Ovary (tissue), 7 donors: ENCODE measurements at regions not wholly inside any gene's neighbourhood (a gene's known extent, or its start where the extent isn't known, plus 50 kb on each side); places are given as distances from the start of the nearest gene placed in this dataset.

ENCODE experiments used
- DNase-seq, 5 donors: peaks; one replicate each; pipeline ENCODE4 v3.0.0-alpha.2; 2019 to 2020
- H3K27ac ChIP-seq, 2 donors: fragments of 200-600 bp; one replicate each; pipeline versions ENCODE4 v1.5.1 to v1.8.0; 2019 to 2022
- H3K27me3 ChIP-seq: fragments of 200-600 bp; one replicate; pipeline ENCODE4 v1.8.0; 2022
- H3K36me3 ChIP-seq: fragments of 200-600 bp; sonication (generic); one replicate; pipeline ENCODE4 v1.5.1; 2019
- H3K4me1 ChIP-seq: one replicate; pipeline ENCODE4 v1.8.1; 2013; ENCODE audit warnings: mild to moderate bottlenecking, moderate library complexity; ENCODE audit not compliant: insufficient read depth
- H3K4me3 ChIP-seq: fragments of 200-600 bp; sonication (generic); one replicate; pipeline ENCODE4 v1.5.1; 2017
- H3K9me3 ChIP-seq, 2 donors: fragments of 200-600 bp in 1 of 2; sonication (generic) in 1 of 2; one replicate each; pipeline versions ENCODE4 v1.5.1 to v1.8.1; 2013 to 2019; ENCODE audit warnings: mild to moderate bottlenecking in 1 of 2, moderate library complexity in 1 of 2
- CTCF ChIP-seq, 3 donors: fragments of 450-650 bp in 2 of 3; fragments of 200-600 bp in 1 of 3; IDR thresholded peaks; one replicate each; pipeline versions ENCODE4 v1.5.1 to v1.8.0; 2016 to 2022; ENCODE audit warnings: antibody characterized with exemption in 3 of 3, mild to moderate bottlenecking in 1 of 3
- EP300 ChIP-seq: sonication (generic); formaldehyde crosslinking; IDR thresholded peaks from one replicate; pipeline ENCODE4 v1.6.1; 2017; ENCODE audit warnings: antibody characterized with exemption
- POLR2A ChIP-seq: fragments of 450-650 bp; IDR thresholded peaks from one replicate; pipeline ENCODE4 v1.6.1; 2017; ENCODE audit warnings: antibody characterized with exemption, mild to moderate bottlenecking, moderate library complexity
- WGBS, 3 donors: extraction: QIAGEN DNeasy Blood & Tissue Kit in 1 of 3; methylation state at CpG; one replicate each; pipeline versions ENCODE4 v1.1.5 to v1.1.7; 2013 to 2017; 5-methylcytosine and 5-hydroxymethylcytosine counted together
- intact Hi-C, 4 donors: fragments of 100-400 bp; cut with DNase I; formaldehyde crosslinking; loops; one replicate each; pipeline versions ENCODE4 v1.11.0 to v1.15.1; 2022 to 2023
- donor health status: DM: no; HTN: no; CAD: no; lungs with moderate emphysema.
- donor health status: DM: no; HTN: no; CAD: no.
- donor health status: Bipolar disorder and iron deficiency.
- donor health status: DM: no; HTN: no; CAD: no.
- donor health status: DM: yes; HTN: yes; CAD: no.

GRCh38 chr7:96547371-96547811 lies 162.3 kb downstream of the SEM1 start:
- 67 to 72% (median 72%) methylated on average over 3 of the region's 3 CpGs for WGBS, 3 donors
- intact Hi-C loops, result no loop called here

GRCh38 chr7:96546426-96546825 lies 163.2 kb downstream of the SEM1 start:
- H3K27ac ChIP-seq, result no peak overlapping the region
- H3K36me3 ChIP-seq, result no peaks in the 10 kb centered on the region
- DNase-seq, result no peak
- H3K9me3 ChIP-seq, result no peaks in the 10 kb centered on the region
- no peaks in the 10 kb centered on the region for H3K4me1 ChIP-seq
- intact Hi-C loops, result no loop called here
- WGBS, 3 donors, result 90 to 96% (median 91%) methylated on average over 2 of the region's 2 CpGs
- no peak overlapping the region for H3K4me3 ChIP-seq
- no peaks in the 10 kb centered on the region for H3K27me3 ChIP-seq
- TF ChIP-seq EP300 (no peak), CTCF (IDR thresholded peaks at IDR 0.05) (no peak), POLR2A (no peak)

More at GRCh38 chr7:96547371-96547811, 162.3 kb downstream of the SEM1 start:
- Histone ChIP-seq H3K27me3 (no peaks in the 10 kb centered on the region), H3K4me3 (no peak overlapping the region), H3K36me3 (no peaks in the 10 kb centered on the region), H3K4me1 (no peaks in the 10 kb centered on the region), H3K9me3 (no peaks in the 10 kb centered on the region), H3K27ac (no peak overlapping the region)
- TF ChIP-seq EP300 (no peak), POLR2A (no peak), CTCF (IDR thresholded peaks at IDR 0.05) (no peak)
- DNase-seq, result no peak

GRCh38 chr7:96539471-96539870 lies 170.2 kb downstream of the SEM1 start:
- DNase-seq, result no peak
- intact Hi-C loops, result no loop called here
- H3K36me3 ChIP-seq, result no peaks in the 10 kb centered on the region
- H3K27ac ChIP-seq, result no peak overlapping the region
- H3K9me3 ChIP-seq, result no peaks in the 10 kb centered on the region
- H3K4me1 ChIP-seq, result no peaks in the 10 kb centered on the region
- no peaks in the 10 kb centered on the region for H3K27me3 ChIP-seq
- TF ChIP-seq CTCF (IDR thresholded peaks at IDR 0.05) (no peak), POLR2A (no peak), EP300 (no peak)
- 88 to 98% (median 90%) methylated on average over 1 of the region's 1 CpG for WGBS, 3 donors
- H3K4me3 ChIP-seq, result no peak overlapping the region

GRCh38 chr7:96538632-96539031 lies 171.0 kb downstream of the SEM1 start:
- intact Hi-C loops, result no loop called here
- WGBS, 3 donors, result 45 to 57% (median 50%) methylated on average over 2 of the region's 2 CpGs
- no peaks in the 10 kb centered on the region for H3K9me3 ChIP-seq
- TF ChIP-seq POLR2A, result no peak
- no peak for TF ChIP-seq EP300
- TF ChIP-seq CTCF (IDR thresholded peaks at IDR 0.05), result no peak
- no peak for DNase-seq
- no peak overlapping the region for H3K4me3 ChIP-seq
- H3K27me3 ChIP-seq, result no peaks in the 10 kb centered on the region
- no peak overlapping the region for H3K27ac ChIP-seq
- no peaks in the 10 kb centered on the region for H3K4me1 ChIP-seq
- H3K36me3 ChIP-seq, result no peaks in the 10 kb centered on the region

- no peaks in the 10 kb centered on the region for H3K27me3 ChIP-seq
- no peaks in the 10 kb centered on the region for H3K9me3 ChIP-seq
- H3K27ac ChIP-seq, result no peak overlapping the region
- intact Hi-C loops, result no loop called here
- no peak overlapping the region for H3K4me3 ChIP-seq
- no peak for DNase-seq
- 59 to 77% (median 61%) methylated on average over 3 of the region's 3 CpGs for WGBS, 3 donors
- no peaks in the 10 kb centered on the region for H3K36me3 ChIP-seq
- H3K4me1 ChIP-seq, result peaks cover 2% of the 10 kb centered on the region
- TF ChIP-seq POLR2A (no peak), CTCF (IDR thresholded peaks at IDR 0.05) (no peak), EP300 (no peak)
These were observed 175.4 kb downstream of the SEM1 start for GRCh38 chr7:96534221-96534620.
